ENCODE measurements at regions not wholly inside any gene's neighbourhood (a gene's known extent, or its start where the extent isn't known, plus 50 kb on each side); places are given as distances from the start of the nearest gene placed in this dataset.
"Not testable (repeated sequence)": the region's sequence is repeated elsewhere in the genome, so short reads cannot be mapped to it uniquely, and the experiment has no call there.

- H3K27ac ChIP-seq, result no peak overlapping the region
- TF ChIP-seq POLR2A (IDR thresholded peaks at IDR 0.05) (no peak), POLR2AphosphoS5 (IDR thresholded peaks at IDR 0.05) (no peak), EP300 (IDR thresholded peaks at IDR 0.05) (no peak), CTCF (IDR thresholded peaks at IDR 0.05) (no peak)
- no peaks in the 10 kb centered on the region for H3K4me1 ChIP-seq
- H3K9me3 ChIP-seq, result no peaks in the 10 kb centered on the region
- WGBS, 2 donors (ENCODE audit: low coverage in 1 of 2), result 92 to 95% methylated on average over 3 of the region's 4 CpGs
- H3K4me3 ChIP-seq, result no peak overlapping the region
- ATAC-seq, result no peak
- H3K36me3 ChIP-seq, result no peaks in the 10 kb centered on the region
- H3K27me3 ChIP-seq, result no peaks in the 10 kb centered on the region
Observed at GRCh38 chr13:59305896-59306295, 857.8 kb downstream of the DIAPH3 start.

GRCh38 chr13:59312776-59313175 lies 851.0 kb downstream of the DIAPH3 start:
- Histone ChIP-seq H3K27ac (no peak overlapping the region), H3K36me3 (no peaks in the 10 kb centered on the region), H3K4me3 (no peak overlapping the region), H3K27me3 (no peaks in the 10 kb centered on the region), H3K4me1 (no peaks in the 10 kb centered on the region), H3K9me3 (no peaks in the 10 kb centered on the region)
- ATAC-seq, result no peak
- WGBS, 2 donors (ENCODE audit: low coverage in 1 of 2), result 100% methylated on average over 2 to 3 of the region's 3 CpGs
- TF ChIP-seq POLR2A (IDR thresholded peaks at IDR 0.05), result no peak
- no peak for TF ChIP-seq POLR2AphosphoS5 (IDR thresholded peaks at IDR 0.05)
- no peak for TF ChIP-seq CTCF (IDR thresholded peaks at IDR 0.05)
- no peak for TF ChIP-seq EP300 (IDR thresholded peaks at IDR 0.05)

- no peaks in the 10 kb centered on the region for H3K27me3 ChIP-seq
- H3K36me3 ChIP-seq, result no peaks in the 10 kb centered on the region
- no peaks in the 10 kb centered on the region for H3K9me3 ChIP-seq
- no peak overlapping the region for H3K27ac ChIP-seq
- no peak overlapping the region for H3K4me3 ChIP-seq
- ATAC-seq, result no peak
- TF ChIP-seq POLR2AphosphoS5 (IDR thresholded peaks at IDR 0.05), result no peak
- TF ChIP-seq EP300 (IDR thresholded peaks at IDR 0.05), result no peak
- peak; percentile 31 to 71 (median 38) for TF ChIP-seq CTCF (IDR thresholded peaks at IDR 0.05)
- 46 to 56% methylated on average over 4 of the region's 4 CpGs for WGBS, 2 donors (ENCODE audit: low coverage in 1 of 2)
- H3K4me1 ChIP-seq, result no peaks in the 10 kb centered on the region
Observed at GRCh38 chr13:59318320-59318930, 845.3 kb downstream of the DIAPH3 start.

- Histone ChIP-seq H3K4me1 (no peaks in the 10 kb centered on the region), H3K36me3 (no peaks in the 10 kb centered on the region), H3K27me3 (no peaks in the 10 kb centered on the region), H3K9me3 (no peaks in the 10 kb centered on the region), H3K27ac (no peak overlapping the region), H3K4me3 (no peak overlapping the region)
- TF ChIP-seq POLR2AphosphoS5 (IDR thresholded peaks at IDR 0.05) (no peak), CTCF (IDR thresholded peaks at IDR 0.05) (no peak), EP300 (IDR thresholded peaks at IDR 0.05) (no peak), POLR2A (IDR thresholded peaks at IDR 0.05) (no peak)
- 61 to 75% methylated on average over 3 of the region's 3 CpGs for WGBS, 2 donors (ENCODE audit: low coverage in 1 of 2)
- ATAC-seq, result no peak
Observed at GRCh38 chr13:59319276-59319675, 844.5 kb downstream of the DIAPH3 start.

- ATAC-seq, result no peak
- Histone ChIP-seq H3K4me1 (no peaks in the 10 kb centered on the region), H3K9me3 (no peaks in the 10 kb centered on the region), H3K27ac (no peak overlapping the region), H3K4me3 (no peak overlapping the region), H3K27me3 (no peaks in the 10 kb centered on the region), H3K36me3 (no peaks in the 10 kb centered on the region)
- WGBS, 2 donors (ENCODE audit: low coverage in 1 of 2), result 53 to 60% methylated on average over 2 of the region's 2 CpGs
- no peak for TF ChIP-seq POLR2AphosphoS5 (IDR thresholded peaks at IDR 0.05)
- no peak for TF ChIP-seq EP300 (IDR thresholded peaks at IDR 0.05)
- TF ChIP-seq CTCF (IDR thresholded peaks at IDR 0.05), result no peak
- no peak for TF ChIP-seq POLR2A (IDR thresholded peaks at IDR 0.05)
Observed at GRCh38 chr13:59320021-59320420, 843.7 kb downstream of the DIAPH3 start.

GRCh38 chr13:59324401-59324800 lies 839.3 kb downstream of the DIAPH3 start:
- H3K27ac ChIP-seq, H3K4me1 ChIP-seq, H3K4me3 ChIP-seq, H3K9me3 ChIP-seq, ATAC-seq, H3K27me3 ChIP-seq, H3K36me3 ChIP-seq: not testable (repeated sequence)
- 89 to 100% methylated on average over 2 to 4 of the region's 4 CpGs for WGBS, 2 donors (ENCODE audit: low coverage in 1 of 2)

All from gastroesophageal sphincter (tissue), 4 donors.